ENCODE measurements at regions not wholly inside any gene's neighbourhood (a gene's known extent, or its start where the extent isn't known, plus 50 kb on each side); places are given as distances from the start of the nearest gene placed in this dataset.

- no peak for DNase-seq (ENCODE audit: low read depth)
Measured at GRCh38 chr5:2913281-2913680, 161.8 kb upstream of the IRX2 start.

DNA sequence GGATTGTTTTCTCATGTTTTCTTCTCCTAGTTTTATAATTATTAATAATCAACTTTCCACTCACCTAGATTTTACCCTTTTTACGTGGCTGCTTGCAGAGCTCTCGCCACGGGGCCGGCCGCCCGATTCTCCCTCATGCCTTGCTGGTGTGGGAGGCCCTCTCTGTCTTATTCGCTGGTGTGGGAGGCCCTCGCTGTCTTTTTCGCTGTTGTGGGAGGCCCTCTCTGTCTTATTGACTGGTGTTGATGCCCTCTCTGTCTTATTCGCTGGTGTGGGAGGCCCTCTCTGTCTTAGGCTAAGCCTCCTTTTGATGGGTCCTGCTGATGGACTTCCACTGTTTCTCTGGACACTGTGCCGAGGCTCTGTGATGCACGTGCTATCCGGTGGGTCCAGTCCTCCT is 161.3 kb upstream of the IRX2 start:
- no peak for DNase-seq (ENCODE audit: low read depth)

DNA sequence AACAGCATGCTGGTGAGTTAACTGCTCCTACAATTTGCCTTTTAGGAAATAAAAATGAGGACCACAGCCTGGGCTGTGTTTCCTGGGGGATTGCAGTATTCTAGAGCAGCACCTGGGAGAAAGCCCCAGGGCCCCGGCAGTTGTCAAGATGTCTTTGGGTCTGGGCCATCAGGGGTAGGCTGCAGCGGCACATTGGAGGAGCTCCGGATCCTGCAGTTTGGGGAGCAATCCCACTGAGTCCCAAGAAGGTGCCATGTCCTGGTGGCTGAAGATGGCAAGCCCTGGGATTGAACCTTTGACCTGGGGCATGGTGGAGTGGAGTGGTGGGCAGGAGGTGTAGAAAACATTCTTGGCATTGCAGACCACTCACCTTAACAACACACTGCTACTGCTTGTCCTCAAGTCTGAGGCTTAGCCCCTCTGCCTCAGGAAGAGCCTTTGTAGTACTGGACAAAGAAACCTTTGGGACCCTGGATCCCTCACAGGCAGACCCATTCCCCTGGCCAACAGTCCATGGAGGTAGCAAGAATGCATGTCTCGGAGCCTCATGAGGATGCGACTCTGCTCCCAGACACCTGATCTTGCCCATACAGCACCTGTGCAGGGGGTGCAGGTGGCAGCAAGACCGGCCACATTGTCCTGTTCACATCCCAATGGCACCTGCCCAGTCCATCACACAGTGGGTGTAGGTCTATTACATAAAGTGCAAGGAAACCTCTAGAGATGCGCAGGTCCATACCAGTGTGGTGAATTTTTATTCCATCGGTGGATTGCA is 159.1 kb upstream of the IRX2 start:
- no peak for DNase-seq (ENCODE audit: low read depth)

DNA sequence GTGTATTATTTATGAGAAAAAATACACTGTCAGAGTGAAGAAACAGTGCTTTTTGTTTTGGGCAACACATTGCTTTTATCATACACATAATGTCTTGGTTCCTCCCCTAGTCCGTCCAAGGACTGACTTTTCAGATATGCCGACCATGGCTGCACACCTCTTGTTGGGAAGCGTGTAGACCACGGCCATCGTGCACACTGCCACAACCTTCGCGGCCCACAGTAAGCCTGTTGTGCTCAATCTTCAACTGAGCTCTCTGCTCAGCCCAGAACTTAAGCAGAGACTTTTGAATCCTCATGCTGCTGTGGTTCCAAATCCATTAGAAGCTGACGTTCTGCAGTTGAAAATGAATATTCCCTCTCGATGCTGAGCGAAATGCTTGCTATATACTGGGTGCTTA is 157.6 kb upstream of the IRX2 start:
- no peak for DNase-seq (ENCODE audit: low read depth)

- DNase-seq (ENCODE audit: low read depth): no peak
Measured at GRCh38 chr5:2908086-2908485, 156.6 kb upstream of the IRX2 start.

DNA sequence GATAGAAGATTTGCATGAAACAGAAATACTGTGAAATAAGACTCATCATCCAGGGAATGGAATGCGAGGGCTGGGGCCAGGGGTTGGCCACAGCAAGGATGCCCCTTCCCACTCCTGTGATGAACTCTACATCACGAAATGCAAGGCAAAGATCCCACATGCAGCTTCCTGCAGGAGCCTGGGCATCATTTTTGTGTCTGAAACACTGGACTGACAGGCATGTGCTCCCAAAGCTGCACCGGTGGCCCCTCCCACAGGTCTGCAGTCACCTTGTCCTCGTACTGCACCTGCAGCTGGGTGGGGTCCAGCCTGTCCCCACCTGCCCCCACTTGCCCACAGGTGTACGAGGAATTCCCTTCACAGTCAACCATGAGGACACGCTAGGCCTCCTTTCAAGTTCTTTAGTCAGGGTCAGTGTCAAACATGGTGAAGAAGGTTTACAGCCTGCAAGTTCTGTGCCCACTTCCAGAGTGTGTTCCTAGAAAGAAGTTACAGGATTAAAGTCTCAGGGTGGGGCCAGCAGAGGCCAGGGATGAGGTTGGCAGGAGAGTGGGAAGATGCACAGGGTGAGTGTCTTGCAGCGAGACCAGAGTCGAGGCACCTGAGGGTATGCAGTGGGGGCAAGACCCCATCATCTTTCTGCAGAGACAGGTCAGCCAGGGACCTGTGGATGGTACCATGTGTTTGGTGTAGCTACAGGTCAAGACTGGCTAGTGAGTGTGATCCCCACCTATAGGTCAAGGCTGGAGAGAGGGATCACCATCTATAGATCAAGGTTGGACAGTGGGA is 155.0 kb upstream of the IRX2 start:
- no peak for DNase-seq (ENCODE audit: low read depth)

- no peak for DNase-seq (ENCODE audit: low read depth)
Measured at GRCh38 chr5:2905741-2906140, 154.3 kb upstream of the IRX2 start.

DNA sequence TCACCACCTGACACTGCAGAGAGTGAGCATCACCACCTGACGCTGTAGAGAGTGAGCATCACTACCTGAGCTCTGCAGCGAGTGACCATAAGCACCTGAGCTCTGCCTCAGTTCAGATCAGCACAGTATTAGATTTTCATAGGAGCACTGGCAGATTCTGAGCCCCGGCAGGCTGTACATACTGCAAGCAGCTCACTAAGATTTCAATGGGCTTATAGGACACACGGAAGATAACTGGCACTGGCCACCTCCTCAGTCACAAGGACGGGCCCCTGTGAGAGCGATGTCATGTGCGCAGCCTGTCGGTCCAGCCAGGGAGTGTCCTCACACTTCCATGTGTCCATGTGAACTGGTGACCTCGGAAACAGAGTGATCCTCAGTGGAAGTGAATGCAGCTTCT is 153.5 kb upstream of the IRX2 start:
- DNase-seq (ENCODE audit: low read depth): no peak

DNA sequence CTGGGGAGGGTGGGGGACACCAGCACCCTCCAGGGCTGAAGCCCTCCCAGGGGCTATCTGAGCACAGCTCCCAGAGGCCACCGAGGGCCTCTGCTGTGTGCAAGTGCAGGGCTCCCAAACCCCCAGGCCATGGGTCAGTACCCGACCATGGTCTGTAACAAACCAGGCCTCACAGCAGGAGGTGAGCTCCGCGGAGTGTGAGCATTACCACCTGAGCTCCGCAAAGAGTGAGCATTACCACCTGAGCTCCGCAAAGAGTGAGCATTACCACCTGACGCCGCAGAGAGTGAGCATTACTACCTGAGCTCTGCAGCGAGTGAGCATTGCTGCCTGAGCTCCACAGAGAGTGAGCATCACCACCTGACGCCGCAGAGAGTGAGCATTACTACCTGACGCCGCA is 152.9 kb upstream of the IRX2 start:
- DNase-seq (ENCODE audit: low read depth): no peak

DNA sequence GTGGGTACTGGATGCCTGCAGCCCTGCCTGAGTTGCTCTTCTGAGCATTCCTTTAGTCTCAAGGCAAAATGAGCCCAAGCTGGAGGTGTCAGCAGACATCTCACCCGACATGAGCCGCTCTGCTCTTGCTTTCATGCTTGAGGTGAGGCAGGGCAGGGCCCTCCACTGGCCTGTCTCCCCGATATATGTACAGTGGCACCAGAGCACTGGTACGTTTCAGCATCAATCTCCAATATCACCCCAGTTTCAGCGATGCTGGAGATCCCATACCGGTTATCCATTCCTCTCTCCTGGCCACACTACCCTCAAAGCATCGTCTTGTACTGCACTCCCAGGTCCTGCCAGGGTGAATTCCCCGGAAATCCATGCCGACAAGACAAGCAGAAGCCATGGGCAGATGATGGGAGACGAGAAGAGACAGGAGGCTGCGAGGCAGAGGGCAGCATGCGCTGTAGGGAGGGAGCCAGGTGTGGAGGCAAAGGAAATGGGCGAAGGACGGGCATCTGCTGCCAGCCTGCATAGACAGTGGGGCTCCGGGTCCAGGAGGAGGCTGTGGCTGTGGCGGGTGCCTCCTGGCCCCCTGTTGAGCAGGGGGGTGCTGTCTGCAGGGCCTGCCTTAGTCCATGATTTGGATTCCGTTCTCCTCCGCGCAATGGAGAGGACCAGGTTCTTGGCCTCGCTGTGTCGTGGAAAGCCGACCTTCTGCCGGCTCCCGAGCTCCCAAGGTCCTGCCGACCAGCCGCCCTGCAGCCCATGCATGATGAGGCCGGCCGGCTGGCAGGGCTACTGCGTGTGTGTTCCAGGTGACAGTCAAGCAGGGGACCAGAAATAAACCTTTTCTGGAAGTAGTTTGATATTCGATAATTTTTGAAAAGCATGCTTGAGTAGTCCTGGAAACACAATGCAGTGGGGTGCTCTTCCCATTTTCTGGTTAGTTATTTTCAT is 152.2 kb upstream of the IRX2 start:
- no peak for DNase-seq (ENCODE audit: low read depth)

DNA sequence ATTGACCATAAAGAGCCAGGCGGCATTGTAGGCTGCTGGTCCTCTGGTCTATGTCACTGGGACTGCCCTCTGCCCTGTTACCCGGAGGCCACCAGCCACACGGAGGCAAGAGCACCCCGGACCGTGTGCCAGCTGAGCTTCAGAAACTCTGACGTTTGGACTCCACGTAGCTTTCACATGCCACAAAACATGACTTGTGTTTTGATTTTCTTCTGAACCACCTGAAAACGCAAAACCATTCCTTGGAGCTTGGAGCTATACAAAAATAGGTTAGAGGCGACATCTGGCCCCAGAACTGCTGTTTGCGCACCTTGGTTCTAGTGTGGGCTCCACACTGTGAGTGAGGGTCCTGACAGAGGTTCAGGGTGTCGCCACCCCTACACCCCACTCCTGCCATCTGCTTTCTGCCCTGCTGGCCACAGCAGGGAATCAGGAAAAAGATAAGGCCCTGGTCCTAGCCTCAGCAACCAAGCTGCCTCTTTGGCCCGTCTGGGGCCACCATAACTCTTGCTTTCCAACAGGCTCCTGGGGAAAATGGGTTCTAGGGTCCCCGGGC is 151.3 kb upstream of the IRX2 start:
- no peak for DNase-seq (ENCODE audit: low read depth)

GRCh38 chr5:2902186-2902585 is 150.7 kb upstream of the IRX2 start:
- DNase-seq (ENCODE audit: low read depth): no peak

DNA sequence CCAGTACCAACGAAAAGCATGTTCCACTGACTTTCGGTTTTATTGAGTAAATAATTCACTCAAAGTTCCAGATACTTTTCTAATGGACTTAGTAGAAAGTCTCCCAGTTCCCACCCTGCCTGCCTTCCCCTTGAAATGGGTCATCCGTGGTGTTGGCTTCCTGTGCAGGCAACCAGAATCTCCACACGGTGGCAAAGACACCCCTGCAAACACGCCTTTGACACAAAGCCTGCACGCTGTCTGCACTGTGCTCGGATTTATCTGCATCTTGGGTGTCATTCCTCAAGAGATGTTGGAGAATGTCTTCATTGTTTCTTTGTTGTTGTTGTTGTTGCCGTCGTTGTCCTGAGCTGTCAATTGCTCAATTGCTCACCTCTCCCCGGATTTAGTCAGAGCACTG is 150.0 kb upstream of the IRX2 start:
- DNase-seq (ENCODE audit: low read depth): no peak

DNA sequence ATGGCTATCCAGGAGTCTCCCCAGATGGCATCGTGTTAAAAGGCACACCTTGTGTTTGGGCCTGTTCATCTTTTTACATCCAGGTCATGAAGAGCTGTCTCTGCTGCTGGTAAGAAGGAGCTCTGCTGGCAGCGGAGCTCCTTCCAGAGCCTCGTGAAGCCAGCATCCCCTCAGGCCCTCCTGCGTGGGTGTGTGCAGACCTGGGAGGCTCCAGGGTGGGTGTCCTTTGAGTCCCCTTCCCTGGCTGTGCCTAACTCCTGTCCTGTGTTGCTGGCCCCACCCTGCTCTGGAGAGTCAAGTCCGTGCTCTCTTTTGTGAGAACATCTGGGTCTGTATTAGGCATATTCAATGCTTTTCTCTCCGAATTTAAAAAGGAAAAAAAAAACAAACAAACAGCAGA is 149.6 kb upstream of the IRX2 start:
- no peak for DNase-seq (ENCODE audit: low read depth)

DNA sequence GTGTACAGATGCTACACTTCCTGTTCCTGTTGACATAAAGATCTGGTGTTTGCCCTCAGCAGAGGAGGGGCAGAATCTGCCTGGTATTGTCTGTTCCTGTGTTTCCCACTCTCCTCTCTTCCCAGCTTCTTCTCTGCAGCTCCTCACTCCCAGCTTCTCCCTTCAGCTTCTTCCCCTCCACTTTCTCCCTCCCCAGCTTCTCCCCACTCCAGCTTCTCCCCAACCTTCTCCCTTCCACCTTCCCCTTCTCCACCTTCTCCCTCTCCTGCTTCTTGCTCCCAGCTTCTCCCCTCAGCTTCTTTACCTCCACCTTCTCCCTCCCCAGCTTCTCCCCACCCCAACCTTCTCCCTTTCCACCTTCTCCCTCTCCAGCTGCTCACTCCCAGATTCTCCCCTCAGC is 148.9 kb upstream of the IRX2 start:
- DNase-seq (ENCODE audit: low read depth): no peak

GRCh38 chr5:2899311-2899710 is 147.8 kb upstream of the IRX2 start:
- no peak for DNase-seq (ENCODE audit: low read depth)

DNA sequence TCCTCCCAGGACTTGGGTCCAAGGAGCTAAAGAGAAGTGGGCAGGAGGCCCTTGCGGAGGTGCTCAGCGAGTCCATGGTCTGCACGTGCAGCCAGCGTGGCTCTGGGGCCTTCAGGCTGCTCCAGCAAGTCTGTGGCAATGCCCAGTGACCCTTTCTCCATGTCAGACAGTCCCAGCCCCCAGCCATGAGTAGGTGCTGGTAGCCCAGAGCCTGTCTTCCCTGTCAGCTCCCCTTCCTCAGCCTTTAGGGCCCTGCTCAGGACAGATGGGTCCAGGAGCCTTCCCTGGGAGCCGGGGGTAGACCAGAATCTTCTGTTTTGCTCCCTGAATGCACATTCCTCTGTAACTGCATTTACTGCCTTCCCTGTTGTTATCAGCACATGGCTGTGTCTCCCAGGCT is 147.2 kb upstream of the IRX2 start:
- no peak for DNase-seq (ENCODE audit: low read depth)

- DNase-seq (ENCODE audit: low read depth): no peak
Measured at GRCh38 chr5:2897276-2897961, 145.9 kb upstream of the IRX2 start.

DNA sequence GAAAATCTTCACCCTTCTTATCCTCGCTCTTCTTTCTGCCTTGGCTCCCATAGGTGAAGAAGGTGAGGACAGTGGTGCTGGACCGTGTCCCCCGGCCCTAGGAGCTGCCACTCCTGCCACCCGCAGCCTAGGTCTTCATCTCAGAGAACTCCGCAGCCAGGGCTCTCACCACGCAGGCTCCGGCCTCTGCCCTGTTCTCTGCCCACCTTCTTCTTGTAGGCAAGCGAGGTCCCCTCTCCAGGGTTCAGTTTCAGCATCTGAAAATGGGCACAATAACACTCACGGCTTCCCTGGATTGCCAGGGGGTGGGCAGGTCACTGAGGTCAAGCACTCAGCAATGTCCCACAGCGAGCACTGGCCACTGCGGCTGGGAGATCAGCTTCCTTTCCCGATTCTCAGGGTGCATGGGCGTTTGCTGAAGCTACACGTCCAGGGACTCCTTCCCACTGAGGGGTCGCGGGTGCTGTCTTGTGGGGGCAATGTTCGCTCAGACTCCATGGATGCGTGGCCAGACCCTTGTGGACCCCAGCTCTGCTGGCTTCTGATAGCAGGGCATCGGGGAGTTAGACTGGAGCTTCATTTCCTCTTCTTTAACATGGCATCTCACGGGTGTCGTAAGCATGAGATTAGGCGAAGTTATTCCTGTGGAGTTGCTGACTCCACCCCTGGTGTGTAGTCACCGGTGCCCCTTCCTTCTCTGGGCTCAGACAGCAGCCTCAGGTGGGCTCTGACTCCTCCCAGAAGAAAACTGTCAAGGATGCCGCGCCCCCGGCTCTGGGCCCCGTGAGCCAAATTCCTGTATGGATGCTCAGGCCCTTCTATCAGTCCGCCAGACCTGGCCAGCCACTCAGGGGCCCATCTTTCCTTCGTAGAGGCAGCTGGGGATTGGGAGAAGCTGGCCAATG is 145.1 kb upstream of the IRX2 start:
- DNase-seq (ENCODE audit: low read depth): no peak

DNA sequence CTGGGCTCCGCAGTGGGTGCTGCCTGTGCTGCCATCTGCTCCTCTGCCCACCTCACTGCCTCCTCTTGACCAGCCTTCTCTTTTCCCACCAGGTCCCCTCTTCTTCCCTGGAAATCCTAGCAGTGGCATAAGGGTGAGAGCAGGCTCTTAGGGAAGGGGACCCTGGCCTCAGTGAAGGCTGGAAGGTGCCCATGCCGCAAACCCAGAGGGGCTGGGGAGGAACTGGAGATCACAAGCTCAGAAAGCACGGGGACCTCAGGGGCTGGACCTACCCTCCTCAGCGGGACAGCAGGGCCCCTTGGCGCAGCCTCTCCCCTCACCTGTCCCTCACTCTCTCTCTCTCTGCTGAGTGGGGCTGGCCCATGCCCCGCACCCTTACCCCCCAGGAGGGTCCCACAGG is 144.4 kb upstream of the IRX2 start:
- no peak for DNase-seq (ENCODE audit: low read depth)

All from renal cortical epithelial cell (primary cell).